Stimulated activated CD8-positive, alpha-beta memory T cell treated with anti-CD3 and anti-CD28 coated beads, Interleukin-4, amount 100 ng/mL, for 48 hours (primary cell): ENCODE measurements at regions not wholly inside any gene's neighbourhood (a gene's known extent, or its start where the extent isn't known, plus 50 kb on each side); places are given as distances from the start of the nearest gene placed in this dataset.
"Not testable (repeated sequence)": the region's sequence is repeated elsewhere in the genome, so short reads cannot be mapped to it uniquely, and the experiment has no call there.

Experiments
- DNase-seq: peaks from one replicate; pipeline ENCODE4 v3.0.0-alpha.2; 2020

DNA sequence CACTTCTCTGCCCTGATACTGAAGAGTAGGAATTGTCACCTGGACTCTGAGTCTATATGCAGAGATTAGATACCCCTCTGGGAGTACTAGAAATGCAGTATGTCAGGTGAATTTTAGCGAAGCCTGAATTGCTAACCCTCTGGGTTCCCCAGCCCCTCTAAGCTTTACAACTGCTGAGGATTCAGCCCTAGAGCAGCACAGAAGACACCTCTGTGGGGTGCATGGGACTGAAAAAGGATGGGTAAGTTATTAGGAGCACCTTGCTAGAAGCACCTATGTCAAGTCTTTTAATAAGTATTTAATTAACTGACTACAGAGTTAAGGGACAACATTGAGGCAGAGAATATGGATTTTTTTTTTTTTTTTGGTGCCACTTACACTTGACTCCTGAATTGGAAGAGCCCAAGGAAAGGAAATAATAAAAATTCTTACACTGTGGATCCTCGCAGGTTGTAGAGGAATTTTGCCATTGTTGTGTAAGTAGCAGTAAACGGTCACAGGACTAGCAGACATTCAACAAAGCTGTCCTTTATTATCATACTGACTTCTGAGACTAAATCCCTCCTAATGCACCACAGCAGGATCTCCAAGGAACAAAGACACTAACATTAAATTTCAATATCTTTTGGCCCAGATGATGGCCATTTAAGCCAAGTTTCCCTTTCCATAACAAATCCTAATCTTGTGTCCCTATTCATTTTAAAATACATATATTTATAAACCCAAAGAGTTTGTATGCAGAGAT, 253.2 kb downstream of the ANKRD50 start:
- no peak for DNase-seq

DNA sequence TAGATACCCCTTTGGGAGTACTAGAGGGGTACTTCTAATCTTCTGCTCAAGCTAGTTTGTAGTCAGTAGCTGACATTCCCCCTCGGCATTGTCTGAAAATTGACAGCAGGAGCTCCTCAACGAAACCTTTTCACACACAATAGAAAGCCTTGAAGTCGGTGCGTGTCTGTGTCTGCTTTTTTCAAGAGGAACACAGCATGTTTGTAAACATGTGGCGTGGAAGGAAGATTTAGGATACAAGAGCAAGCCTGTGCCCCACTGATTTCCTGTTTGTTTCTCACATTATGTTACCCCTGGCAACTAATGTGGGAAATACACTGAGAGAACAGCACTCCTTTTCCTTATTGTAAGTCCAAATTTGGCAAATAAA, 252.6 kb downstream of the ANKRD50 start:
- no peak for DNase-seq

DNA sequence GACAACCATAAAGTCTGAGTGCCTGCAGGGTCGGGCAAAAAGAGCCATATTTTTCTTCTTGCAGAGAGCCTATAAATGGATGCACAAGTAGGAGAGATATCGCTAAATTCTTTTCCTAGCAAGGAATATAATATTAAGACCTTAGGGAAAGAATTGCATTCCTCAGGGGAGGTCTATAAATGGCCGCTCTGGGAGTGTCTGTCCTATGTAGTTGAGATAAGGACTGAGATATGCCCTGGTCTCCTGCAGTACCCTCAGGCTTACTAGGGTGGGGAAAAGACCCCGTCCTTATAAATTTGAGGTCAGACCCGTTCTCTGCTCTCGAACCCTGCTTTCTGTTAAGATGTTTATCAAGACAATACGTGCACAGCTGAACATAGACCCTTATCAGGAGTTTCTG, 250.9 kb downstream of the ANKRD50 start:
- not testable (repeated sequence) for DNase-seq

DNA sequence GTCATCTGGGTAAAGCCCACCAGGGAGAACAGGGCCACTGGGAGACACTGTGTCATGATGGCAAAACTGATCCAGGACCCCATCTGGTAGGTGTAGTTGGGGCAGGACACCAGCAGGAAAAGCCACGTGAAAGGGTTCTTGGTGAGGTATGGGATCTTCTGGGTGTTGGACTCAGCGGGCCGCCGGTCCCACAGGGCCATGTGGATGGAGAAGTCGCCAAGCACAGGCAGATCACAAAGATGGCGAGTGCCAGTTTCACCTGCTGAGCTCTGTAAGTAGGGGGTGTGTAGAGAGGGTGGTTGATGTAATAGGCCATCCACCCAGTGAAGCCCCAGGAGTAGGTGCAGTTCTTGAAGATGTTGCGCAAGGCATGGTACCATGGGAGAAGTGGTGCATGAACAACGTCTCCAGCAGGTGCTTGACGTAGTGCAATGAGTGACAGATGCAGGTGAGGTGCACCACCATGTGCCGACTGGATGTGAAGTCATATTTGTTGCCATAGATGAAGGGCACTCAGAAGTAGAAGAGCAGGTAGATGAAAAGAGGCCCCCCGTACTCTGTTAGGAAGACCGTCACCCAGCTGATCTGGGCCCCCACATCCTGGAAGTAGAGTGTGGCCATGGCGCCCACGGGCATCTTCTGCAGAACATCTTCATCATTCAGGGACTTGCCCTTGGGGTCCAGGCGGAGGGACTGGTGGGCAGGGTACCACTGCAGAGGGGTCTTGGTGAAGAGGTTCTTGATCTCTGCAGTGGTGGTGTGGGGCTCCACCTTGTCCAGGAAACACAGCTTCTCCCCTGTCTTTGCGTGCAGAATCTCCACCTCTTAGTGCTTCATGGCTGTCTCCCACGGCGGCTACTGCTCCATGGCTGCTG, 249.3 kb downstream of the ANKRD50 start:
- no peak for DNase-seq

DNA sequence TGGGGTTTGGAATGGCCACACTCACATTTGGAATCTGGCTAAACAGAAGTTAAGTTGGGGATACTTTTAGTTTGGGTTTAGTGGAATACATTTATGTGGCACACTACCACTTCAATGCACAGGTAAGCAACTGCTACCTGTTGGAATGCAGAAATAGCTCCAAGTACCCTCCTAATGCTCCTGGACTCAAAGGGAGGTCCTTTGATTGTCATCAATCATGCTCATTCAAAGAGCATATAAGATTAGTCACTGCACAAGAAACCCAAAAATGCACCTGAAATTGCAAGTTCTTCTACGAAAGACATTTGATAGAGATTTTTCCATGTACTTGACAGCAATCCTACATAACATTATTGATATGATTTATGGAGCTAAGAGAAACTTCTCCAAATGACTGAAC, 247.7 kb downstream of the ANKRD50 start:
- DNase-seq: no peak

DNA sequence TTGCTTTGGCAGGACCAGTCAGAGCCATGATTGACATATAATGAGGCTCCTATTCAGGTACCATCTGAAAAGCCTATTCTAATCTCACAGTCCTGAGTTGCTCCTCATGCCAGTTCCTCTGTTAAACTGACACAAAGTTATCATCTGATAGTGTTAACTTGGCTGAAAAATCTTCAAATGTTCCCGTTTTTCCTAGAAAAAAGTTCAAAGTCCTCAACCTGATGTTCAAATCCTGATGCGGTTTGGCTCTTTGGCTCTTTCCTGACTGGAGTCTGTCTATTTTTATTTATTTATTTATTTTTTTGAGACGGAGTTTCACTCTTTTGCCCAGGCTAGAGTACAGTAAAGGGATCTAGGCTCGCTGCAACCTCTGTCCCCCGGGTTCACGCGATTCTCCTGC, 244.2 kb downstream of the ANKRD50 start:
- no peak for DNase-seq

DNA sequence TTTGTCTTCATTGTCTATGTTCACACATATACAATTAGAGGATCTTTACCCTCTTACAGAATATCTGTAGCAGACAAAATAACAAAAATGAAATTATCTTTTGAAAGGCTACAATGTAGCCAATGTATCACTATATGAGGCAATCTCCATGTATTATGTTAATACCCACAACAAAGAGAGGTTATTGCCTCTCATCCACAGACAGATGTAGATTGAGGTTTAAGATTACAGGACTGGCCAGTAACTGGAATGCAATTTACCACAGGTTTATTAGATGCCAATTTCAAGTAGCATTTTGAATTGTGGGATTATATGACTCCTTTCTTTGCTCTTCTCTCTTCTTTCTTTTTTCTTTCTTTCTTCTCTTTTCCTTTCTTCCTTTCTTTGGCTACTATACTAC, 242.6 kb downstream of the ANKRD50 start:
- DNase-seq: no peak

DNA sequence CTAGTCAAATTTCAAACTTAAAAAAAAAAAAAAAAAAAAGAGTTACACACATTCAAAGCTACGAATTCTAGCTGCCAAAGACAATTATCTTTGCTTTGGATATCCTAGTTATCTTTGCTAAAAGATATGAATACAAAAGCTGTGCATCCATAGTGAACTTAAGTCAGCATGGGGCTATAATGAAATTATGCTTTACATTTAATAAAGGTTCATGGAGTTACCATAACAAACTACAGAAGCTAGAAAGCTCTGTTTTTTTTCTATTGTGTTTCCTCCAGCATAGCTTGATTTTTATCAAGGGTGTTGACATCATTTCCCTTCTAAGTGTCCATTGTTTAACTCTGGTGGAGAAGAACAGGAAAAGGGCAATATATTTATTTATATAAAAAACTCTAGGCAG, 234.1 kb downstream of the ANKRD50 start:
- no peak for DNase-seq

DNA sequence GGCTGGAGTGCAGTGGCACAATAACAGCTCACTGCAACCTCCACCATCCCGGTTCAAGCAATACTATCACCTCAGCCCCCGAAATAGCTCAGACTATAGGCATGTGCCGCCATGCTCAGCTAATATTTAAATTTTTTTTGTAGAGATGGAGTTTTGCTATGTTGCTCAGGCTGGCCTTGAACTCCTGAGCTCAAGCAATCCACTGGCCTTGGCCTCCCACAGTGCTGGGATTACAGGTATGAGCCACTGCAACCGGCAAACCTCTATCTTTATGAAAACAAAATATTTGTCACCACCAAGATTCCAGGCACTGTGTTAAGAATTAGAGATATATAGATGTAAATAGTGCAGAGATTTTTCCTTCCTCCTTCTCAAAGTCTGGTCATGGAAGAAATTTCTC, 232.5 kb downstream of the ANKRD50 start:
- no peak for DNase-seq

DNA sequence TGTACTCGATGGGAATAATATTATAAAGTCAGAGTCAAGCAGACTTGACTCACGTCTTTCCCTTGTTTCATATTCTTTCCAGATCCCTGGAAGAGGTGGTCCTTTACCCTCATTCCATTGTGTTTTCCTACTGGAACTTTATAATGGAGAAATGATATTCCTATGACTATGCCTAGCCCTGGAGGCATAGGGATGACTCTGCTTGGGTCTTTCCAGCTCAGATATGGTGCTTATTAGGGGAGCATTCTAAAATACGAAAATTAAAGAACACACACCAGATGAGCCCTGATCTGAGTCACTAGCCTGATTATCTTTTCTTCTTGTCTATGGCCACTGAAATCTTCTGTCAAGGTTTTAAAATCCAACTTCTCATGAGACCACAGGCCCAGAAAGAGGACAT, 231.4 kb downstream of the ANKRD50 start:
- no peak for DNase-seq

DNA sequence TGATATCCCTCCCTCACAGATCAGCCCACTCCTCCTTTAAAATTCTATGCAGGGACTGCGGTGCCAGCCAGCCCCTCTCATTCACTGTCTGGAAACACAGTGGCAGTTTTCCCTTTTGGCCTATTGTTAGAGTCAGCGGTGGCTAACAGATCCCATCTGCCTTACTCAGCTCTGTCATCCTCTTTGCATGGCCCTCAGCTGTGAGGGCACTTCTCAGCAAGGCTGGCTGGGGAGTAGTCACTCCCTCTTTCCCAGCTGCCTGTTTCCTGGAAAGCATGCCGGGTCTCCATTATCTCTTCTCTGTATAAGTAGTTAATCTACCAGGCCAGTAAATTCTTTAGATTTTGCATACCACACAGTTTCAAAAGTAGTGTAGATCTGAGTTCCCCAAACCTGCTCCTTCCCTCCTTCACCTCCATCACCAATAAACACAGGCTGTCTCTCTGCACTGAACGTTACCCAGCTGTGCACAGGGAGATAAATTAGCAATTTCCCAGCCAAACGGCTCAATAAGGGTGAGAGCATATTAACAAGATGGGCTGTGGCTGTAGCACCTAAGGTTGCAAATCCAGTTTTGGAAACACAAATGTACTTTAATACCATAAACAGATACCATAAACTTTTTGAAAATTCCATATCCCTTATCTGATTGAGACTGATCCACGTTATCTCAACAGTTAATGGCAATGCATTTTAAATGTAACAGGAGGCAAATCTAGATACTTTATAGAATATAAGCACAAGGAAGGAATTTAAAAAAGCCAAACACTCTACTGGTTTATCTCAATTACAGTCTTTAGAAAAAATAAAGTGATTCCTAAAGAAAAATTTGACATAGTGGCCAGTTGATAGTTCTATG, 229.3 kb downstream of the ANKRD50 start:
- no peak for DNase-seq

DNA sequence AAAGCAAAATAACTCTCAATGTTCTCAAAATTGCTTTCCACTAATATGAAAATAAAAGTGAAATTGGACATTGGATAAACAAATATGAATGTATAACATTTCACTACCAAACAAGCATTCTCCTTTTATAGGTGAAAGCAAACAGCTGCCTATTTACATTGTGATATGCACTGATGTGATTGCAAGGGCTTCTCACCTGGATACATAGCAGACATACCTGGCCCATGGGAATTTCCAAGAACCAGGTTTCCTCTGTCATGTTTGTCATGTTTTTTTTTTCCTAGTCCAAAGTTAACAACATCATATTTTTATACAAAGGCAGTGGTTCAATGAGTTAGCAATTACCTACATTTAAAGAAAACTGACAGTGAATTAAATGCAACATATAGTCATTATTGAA, 228.5 kb downstream of the ANKRD50 start:
- DNase-seq: no peak

DNA sequence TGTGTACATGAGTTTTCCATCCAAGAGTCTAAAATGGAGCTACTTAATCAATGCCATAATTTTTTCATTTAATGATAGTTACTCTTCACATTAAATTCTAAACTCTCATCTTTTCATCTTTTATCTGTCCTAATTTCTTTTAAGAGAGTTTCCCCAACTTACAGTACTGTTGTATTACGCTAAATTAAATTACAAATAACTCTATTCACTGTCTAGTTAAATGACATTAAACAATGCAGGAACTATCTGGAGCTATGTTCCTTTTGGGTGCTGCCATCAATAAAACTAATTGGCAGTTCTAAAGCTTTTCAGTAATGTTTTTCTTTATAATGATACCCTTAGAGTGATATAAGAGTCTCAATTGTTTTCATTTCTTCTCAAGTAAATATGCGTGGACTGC, 227.6 kb downstream of the ANKRD50 start:
- DNase-seq: no peak

DNA sequence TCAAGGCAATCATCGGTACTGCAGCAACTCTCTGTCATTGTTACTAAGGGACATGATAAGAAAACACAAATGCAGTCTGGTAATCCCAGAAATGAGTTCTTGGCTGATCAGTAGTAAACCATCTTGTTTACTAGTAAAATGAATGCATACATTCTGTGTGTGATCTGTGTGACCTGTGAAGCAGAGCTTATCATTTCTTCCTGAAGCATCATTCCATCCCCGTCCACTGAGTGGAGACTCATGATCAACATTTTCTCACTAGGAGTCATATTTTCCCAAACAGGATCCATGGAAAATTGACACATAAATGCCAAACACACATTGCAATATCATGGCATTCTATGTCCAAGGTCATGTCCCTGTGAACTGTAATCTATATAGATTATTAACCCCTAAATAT, 226.1 kb downstream of the ANKRD50 start:
- no peak for DNase-seq

DNA sequence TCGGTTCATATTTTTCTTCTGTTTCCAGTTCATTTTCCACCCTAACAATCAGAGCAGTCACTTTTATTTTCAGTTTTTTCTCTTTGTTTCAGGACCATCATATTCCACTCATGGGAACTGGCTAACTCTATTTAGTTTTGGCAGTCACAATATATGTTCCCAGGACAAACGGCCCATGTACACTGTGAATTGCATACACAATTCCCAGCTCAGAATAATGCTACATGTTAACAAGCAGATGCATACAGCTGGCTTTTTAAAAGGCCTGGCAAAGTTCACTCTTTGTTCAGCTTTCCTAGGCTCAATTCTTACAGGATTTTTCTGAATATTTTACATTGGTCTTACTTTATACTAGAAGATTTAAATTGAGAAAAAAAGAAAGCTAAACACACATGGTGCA, 224.9 kb downstream of the ANKRD50 start:
- DNase-seq: no peak

DNA sequence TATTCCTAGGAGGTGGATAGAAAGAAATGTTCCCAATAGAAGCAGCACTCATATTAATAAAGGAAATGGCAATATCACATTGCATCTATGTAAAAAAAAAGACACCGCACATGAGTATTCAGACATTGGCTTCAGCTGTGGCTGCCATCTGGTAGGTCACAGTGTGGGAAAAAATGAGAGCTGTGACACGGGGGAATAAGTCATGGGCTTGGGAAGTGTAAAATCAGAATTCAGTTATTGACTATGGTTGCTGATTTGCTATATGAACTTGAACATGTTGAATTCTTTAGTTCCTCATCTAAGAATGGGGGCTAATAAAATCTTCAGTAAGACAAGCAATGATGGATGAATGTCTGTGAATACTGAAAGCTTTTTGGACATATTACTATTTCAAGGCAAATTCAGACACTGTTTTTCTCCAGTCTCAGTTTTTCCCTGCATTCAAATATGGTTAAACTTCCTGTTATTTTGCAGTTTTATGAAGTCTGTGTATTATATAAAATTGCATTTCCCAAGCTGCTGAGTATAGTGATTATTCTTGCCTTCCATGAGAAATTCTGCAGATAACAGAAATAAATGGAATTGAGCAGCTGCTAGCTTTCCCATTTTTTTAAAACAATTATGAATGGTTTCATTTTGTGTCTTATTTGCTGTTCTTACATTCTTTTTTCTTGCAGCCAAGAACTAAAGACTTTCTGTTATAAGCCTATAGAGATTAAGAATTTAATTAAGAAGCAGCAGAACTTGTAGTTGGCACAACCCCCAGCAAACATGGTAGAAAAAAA, 221.0 kb downstream of the ANKRD50 start:
- no peak for DNase-seq

DNA sequence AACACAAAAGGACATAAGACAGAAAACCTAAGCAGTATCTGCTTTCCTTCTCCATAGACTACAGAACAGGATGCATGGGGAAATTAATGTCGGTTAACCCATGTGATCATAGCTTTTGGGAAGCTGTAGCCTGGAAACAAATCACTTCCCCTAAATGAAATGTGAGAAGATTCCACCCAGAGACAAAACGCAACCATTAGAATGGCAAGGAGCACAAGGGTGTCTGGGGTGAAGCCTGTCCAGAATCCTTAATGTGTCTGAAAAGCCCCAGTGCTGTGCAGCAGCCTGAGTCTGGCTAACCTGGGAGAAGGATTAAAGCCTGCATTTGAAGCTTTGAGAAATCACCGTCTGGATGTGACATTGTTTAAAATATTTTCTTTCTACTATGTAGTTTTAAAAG, 213.3 kb downstream of the ANKRD50 start:
- DNase-seq: no peak

DNA sequence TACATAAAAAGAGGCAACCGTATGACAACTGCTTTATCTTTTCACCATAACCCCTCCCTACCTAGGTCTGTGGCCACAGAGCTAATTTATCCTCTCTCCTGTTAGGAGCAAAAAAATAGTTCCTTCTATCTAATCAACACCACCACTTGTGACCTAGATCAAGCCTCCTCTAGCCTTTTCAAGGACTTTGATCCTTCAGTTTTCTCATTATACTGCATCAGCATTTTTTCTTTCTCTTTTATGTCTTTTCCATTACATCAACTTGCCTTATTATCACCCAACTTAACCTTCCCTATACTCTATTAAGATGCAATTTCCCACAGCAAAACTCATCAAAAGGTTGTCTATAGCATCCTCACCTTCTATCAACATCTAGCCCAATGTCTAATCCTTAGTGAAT, 211.0 kb downstream of the ANKRD50 start:
- no peak for DNase-seq

DNA sequence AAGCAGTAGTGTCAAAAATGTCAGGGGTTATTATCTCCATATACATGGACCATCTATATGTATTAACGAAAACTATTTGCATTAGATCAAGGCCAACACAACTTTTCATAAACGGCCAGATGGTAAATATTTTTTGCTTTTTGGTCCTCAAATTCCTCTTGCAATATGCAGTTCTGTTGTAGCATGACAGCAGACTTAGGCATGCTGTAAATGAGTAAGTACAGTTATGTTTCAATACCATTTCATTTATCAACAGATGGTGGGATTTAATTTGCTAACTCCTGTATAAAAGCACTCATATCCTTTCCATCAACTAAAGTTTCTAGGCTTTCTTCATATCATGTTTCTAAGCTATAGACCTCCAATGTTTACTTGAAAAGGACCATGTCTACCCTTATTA, 208.1 kb downstream of the ANKRD50 start:
- no peak for DNase-seq

DNA sequence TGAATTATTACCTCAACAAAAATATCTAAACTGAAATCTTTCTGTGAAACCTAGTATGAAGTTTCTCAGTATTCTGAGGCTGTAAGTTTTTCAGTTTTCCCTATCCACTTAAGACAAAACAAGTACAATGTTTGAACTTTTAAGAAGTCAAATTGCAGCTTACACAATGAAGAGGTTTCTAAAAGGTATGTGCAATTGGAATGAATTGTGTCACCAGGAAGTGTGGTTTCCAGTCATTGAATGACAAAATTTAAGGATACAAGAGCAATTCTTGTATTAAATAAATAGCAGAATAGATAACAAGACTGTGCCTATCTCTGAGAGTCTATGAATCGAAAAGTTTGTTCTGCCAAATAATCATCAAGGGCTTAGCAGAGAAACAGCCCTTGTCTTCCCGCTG, 207.3 kb downstream of the ANKRD50 start:
- DNase-seq: no peak

DNA sequence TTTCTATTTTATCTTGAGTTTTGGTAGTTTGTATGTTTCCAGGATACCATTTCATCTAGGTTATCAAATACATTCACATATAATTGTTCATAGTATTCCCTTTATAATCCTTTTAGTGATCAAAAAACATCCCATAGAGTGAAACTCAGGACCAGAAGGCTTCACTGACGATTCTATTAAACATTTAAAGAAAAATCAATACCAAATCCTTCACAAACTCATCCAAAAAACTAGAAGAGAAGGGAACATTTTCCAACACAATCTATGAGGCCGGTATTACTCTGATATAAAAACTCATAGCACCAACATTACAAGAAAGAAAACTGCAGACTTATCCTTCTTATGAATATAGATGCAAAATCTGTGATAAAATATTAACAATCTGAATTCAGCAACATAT, 203.4 kb downstream of the ANKRD50 start:
- DNase-seq: no peak

DNA sequence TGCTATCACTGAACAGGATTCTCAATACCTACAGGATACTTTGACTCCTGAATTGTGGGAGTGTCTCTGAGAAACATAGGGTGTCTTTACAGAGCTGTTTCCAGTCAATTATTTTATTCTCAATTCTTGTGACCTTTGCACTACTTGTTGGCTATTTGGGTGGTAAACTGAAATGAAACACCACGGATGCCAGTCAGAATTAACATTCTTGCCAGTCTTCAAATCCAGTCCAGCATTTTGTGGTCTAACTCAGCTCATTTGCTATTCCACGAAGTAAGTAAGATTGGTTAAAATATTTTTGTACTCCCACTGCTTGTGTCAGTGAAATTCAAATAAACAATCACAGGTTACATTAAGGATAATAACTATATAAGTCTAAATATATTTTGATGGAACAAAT, 197.9 kb downstream of the ANKRD50 start:
- no peak for DNase-seq

DNA sequence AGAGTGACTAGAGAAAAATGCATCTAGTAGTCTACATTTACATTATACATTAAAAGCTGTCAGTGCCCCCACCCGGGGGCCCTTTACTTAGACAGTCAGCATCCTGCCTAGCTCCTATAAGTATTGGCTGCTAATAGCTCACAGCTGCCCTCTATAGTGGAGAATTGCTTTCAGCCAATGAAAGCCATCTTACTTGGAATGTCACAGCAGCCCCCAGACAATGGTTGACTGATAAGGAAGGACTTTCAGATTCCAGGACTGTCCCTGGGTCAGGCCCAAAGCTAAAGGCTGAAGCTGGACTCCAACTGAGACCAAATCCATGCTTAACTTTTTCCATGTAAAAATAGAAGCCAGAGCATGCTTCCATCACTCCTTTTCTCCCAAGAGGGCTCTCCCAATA, 196.9 kb downstream of the ANKRD50 start:
- no peak for DNase-seq
